Thoracic aorta (tissue), 2 donors: ENCODE measurements at regions not wholly inside any gene's neighbourhood (a gene's known extent, or its start where the extent isn't known, plus 50 kb on each side); places are given as distances from the start of the nearest gene placed in this dataset.

Experiments
- ATAC-seq: fragments of 150-250 bp; one replicate; pipeline ENCODE4 v1.8.0; 2017; ENCODE audit warnings: low read depth; ENCODE audit not compliant: insufficient number of reproducible peaks, low FRiP score
- DNase-seq: peaks from one replicate; pipeline ENCODE4 v3.0.0-alpha.2; 2020; ENCODE audit warnings: low spot score
- H3K27ac ChIP-seq, 2 donors: fragments of 200-600 bp; sonication (generic); 1 replicate in 1 of 2; 2 replicates in 1 of 2; pipeline ENCODE4 v1.5.1; 2016; ENCODE audit warnings: mild to moderate bottlenecking in 2 of 2, moderate library complexity in 2 of 2
- H3K27me3 ChIP-seq: fragments of 200-600 bp; sonication (generic); replicated peaks from 2 replicates; pipeline ENCODE4 v1.6.0; 2016; ENCODE audit warnings: mild to moderate bottlenecking; ENCODE audit not compliant: insufficient read depth
- H3K36me3 ChIP-seq: fragments of 200-600 bp; sonication (generic); one replicate; pipeline ENCODE4 v1.5.1; 2016
- H3K4me1 ChIP-seq, 2 donors: fragments of 200-600 bp; sonication (generic); 1 replicate in 1 of 2; 2 replicates in 1 of 2; pipeline versions ENCODE4 v1.5.1 to v1.6.0; 2016; ENCODE audit warnings: low read depth in 2 of 2, mild to moderate bottlenecking in 1 of 2; ENCODE audit not compliant: control insufficient read depth in 1 of 2
- H3K4me3 ChIP-seq: fragments of 200-600 bp; sonication (generic); 2 replicates; pipeline ENCODE4 v1.5.1; 2016; ENCODE audit warnings: mild to moderate bottlenecking
- H3K9me3 ChIP-seq: fragments of 200-600 bp; sonication (generic); 2 replicates; pipeline ENCODE4 v1.5.1; 2016
- CTCF ChIP-seq: fragments of 200-600 bp; sonication (generic); IDR thresholded peaks from one replicate; pipeline ENCODE4 v1.5.1; 2019; ENCODE audit warnings: antibody characterized with exemption

DNA sequence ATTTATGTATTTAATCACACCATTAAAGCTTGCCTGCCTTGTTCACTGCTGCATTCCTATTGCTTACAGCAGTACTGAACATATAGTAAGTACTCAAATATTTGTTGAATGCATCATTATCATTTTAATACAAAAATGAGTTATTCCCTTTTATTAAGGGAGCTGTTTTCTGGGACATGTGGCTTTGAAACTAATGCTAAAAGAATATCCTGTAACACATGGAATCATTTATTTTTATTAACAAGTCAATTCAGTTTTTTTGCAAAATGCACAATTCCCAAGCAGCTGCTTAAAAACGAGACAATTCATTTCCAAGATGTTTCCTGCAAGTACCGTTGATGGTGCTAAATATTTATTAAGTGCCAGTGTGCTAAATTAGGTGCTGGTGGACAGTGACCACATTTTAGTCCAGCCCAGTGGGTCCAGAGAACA, 148.3 kb upstream of the NR3C1 start:
- H3K36me3 ChIP-seq: no peaks in the 10 kb centered on the region
- no peaks in the 10 kb centered on the region for H3K9me3 ChIP-seq
- ATAC-seq (no peak), DNase-seq (no peak)
- peaks cover 0 to 17% of the 10 kb centered on the region in 2 donors for H3K4me1 ChIP-seq
- H3K4me3 ChIP-seq: no peak overlapping the region
- H3K27ac ChIP-seq: no peak overlapping the region
- no peaks in the 10 kb centered on the region for H3K27me3 ChIP-seq
- no peak for TF ChIP-seq CTCF

DNA sequence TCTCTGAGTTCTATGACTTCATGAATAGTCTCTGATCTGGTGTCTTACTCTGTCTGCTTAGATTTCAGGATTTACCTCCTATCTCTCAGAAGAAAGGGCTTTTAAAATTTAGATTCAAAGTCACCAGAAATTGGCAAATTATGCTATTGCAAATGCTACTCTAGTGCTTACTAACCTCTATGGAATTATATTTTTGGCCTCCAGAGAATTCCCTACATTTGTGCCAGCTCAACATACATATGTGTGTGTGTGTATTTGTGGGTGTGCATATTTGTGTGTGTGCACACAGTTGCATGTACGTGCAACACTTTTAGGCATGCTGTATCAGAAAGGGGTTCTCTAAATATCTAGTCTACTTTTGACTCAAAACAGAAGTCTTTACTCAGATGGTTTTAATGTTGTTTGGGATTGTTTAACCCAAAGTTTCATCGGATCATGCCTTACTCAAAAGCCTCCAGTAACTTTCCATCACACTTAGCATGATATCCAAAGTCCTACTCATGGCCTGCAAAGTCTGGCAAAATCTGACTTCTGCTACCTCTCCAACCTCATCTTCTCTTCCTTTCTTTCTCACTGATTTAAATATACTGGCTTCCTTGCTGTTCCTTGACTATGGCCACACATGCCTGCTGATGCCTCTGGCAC, 147.6 kb upstream of the NR3C1 start:
- TF ChIP-seq CTCF: no peak
- no peak for DNase-seq
- Histone ChIP-seq H3K4me1 (peaks cover 0 to 13% of the 10 kb centered on the region in 2 donors), H3K27ac (no peak overlapping the region), H3K27me3 (no peaks in the 10 kb centered on the region), H3K9me3 (no peaks in the 10 kb centered on the region), H3K36me3 (no peaks in the 10 kb centered on the region), H3K4me3 (no peak overlapping the region)
- ATAC-seq: no peak

GRCh38 chr5:143547342-143547741, 143.9 kb upstream of the NR3C1 start:
- no peak for TF ChIP-seq CTCF
- no peaks in the 10 kb centered on the region for H3K36me3 ChIP-seq
- ATAC-seq: no peak

GRCh38 chr5:143546394-143546793, 142.9 kb upstream of the NR3C1 start:
- DNase-seq: no peak
- Histone ChIP-seq H3K36me3 (no peaks in the 10 kb centered on the region), H3K4me3 (no peak overlapping the region), H3K27me3 (no peaks in the 10 kb centered on the region), H3K4me1 (no peaks in the 10 kb centered on the region), H3K9me3 (no peaks in the 10 kb centered on the region), H3K27ac (no peak overlapping the region)
- no peak for ATAC-seq
- no peak for TF ChIP-seq CTCF

More at GRCh38 chr5:143547342-143547741, 143.9 kb upstream of the NR3C1 start:
- Histone ChIP-seq H3K4me1 (no peaks in the 10 kb centered on the region), H3K27ac (no peak overlapping the region), H3K4me3 (no peak overlapping the region), H3K27me3 (no peaks in the 10 kb centered on the region), H3K9me3 (no peaks in the 10 kb centered on the region)
- DNase-seq: no peak

DNA sequence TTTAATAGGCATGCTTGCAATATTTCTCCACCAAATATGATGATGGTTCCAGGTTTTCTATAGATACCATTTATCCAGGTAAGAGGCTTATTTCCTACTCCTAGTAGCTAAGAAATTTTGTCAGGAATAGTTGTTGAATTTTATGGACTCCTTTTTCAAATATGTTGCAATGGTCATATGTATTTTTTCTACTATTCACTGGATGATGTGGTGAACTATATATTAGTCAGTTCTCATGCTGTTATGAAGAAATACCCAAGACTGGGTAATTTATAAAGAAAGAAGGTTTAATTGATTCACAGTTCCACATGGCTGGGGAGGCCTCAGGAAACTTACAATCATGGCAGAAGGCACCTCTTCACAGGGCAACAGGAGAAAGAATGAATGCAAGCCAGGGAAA, 141.1 kb upstream of the NR3C1 start:
- Histone ChIP-seq H3K27ac (no peak overlapping the region), H3K4me3 (no peak overlapping the region), H3K36me3 (no peaks in the 10 kb centered on the region), H3K4me1 (no peaks in the 10 kb centered on the region), H3K27me3 (no peaks in the 10 kb centered on the region), H3K9me3 (no peaks in the 10 kb centered on the region)
- no peak for DNase-seq
- no peak for ATAC-seq
- TF ChIP-seq CTCF: no peak
